NCI-H146 (cell line): ENCODE measurements at regions not wholly inside any gene's neighbourhood (a gene's known extent, or its start where the extent isn't known, plus 50 kb on each side); places are given as distances from the start of the nearest gene placed in this dataset.

Experiments used
- DNase-seq: peaks from one replicate; lab custom pipeline; 2025; lab: John Stamatoyannopoulos, UW

DNA sequence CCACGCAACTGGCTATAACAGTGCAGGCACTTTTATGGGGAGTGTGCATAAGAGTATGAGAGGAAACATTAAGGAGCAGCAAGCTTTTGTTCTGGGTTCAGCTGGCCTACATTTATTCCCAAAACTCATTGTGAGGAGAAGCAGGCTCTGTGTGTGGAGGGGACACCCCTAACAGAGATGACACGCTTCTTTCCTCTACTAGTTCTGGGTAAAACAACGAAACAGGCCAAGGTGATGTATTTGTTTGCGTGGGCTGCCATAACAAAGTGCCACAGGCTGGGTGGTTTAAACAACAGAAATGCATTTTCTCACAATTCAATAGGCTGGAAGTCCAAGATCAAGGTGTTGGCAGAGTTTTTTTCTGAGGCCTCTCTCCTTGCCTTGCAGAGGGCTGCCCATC, 488.6 kb downstream of the MID1IP1 start:
- DNase-seq = no peak

DNA sequence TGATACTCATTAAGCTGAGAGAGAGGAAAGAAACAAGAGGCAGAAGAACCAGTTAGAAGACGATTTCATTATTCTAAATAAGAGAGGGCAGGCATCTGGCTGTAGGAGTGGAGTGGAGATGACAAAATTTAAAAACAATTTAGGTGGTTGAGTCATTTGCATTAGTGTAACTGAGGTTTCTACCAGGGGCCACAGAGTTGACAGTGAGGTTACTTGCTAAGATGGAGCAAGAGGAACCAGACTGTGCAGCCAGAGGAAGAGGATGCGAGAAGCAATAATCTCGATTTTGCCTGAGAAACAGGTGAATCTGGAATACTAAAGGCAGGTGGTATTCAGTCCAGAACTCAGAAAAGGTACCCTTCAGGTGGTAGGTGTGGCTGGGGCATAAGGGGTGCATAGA, 491.9 kb downstream of the MID1IP1 start:
- no peak for DNase-seq

DNA sequence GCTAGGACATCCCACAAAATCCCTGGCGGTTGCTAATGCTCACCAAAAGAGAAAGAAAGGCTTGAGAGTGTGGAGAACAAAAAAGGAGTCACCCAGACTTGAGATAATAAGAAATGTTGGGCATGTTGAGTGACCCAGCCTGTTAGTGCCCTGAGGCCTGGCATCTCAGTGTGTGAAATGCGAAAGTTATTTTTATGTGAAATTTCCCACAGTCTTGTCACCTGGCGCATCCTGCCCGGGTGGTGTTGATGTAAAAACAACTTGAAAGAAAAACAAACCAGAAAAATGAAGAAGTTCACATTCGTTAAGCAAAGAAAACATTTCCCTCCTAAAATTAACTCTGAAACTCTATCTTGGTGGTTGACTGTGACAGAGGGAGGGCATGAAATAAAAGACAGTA, 495.2 kb downstream of the MID1IP1 start:
- DNase-seq = no peak

DNA sequence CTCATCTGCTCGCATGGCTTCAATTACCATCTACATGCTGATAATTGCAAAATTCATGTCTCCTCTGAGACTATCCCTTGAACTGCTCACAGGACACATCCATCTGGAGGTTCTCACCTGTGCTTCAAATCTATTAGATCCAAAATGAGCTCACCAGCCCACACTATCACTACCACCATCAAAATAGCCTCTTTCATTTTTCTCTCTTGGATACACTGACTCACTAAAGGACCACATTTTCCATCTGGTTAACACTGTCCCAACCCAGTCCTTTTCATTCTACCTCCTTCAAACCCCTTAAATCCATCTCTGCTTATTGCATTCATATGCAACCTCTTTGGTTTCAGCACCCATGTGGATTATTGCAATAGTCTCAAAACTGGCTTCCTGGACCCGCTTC, 497.6 kb downstream of the MID1IP1 start:
- DNase-seq = no peak

DNA sequence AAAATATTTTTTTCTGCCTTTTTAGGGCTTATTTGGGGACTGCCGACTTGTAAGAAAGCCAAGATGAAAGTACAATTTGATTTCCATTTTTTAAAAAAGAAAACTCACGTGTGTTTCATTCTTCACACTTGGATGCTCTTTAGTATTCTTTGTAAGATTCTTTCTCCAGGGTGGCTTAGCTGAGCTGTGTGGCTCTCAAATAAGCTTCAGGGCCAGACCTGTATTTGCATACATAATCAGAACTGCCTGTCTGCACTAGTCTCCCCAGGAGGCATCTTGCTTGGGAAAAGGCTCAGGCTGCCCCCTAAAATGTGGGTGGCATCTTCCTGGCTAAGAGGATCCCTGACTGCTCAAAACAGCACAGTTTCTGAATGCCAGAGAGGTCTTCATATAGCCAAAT, 498.4 kb downstream of the MID1IP1 start:
- DNase-seq = no peak

DNA sequence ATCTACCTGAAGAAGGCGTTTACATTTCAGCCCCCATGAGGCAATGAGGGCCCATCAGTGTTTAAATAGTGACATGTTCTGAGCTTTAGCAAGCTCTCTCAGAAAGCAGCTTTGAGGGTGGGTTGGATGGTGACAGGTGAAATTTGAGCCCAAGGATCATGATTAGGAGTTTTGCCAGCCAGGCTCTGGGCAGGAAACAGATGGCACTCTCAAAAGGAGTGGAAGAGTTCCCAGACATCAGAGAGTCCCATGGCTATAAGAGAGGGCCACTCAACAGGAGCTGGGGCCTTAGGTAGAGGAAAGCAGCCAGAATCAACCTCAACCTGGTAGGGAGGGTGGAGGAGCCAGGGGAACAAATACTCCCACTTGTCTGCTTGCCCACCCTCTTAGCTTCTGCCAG, 499.8 kb downstream of the MID1IP1 start:
- DNase-seq = no peak

DNA sequence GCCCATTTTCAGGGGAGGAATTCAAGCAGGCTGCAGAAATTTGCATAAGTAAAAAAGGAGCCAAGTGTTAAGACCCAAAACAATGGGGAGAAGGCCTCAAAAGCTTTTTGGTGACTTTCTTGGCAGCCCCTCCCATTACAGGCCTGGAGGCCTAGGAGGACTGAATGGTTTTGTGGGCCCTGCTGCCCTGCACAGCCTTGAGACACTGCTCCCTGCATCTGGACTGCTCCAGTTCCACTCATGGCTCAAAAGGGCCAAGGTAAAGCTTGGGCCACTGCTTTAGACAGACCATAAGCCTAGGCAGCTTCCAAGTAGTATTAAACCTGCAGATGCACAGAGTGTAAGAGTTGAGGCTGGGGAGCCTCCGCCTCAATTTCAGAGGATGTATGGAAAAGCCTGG, 501.6 kb downstream of the MID1IP1 start:
- no peak for DNase-seq

DNA sequence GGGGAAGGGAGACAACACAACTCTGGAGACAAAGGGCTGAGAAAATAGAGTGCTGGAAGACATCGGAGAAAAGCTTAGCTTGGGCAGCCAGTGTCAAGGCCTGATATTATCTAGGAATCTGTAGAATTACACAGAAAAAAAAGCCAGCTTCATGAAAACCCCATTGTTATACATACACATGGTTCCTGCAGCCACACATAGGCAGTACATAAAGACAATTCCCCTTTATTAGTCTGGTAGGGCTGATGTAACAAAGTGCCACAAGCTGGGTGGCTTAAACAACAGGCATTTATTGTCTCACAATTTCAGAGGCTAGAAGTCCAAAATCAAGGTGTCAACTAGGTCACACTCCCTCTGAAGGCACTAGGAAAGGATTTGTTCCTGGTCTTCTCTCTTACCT, 503.5 kb downstream of the MID1IP1 start:
- DNase-seq = no peak

DNA sequence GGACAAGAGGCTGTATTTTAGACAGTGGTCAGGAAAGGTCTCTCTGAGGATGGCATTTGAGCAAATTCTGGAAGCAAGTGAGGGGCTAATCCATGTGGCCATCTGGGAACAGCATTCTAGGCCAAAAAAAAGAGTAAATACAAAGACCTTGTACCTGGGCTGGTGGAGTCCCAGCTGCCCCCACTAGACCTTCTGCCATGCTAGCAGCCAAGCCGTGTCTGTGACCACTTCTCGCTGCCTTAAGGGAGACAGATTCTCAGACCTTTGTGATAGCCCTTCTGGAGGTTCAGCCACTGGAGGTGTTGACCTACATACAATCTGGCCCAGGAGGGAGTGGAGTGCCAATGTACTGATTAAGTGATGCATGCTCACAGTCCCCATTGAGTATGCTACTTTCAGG, 506.2 kb downstream of the MID1IP1 start:
- no peak for DNase-seq

DNA sequence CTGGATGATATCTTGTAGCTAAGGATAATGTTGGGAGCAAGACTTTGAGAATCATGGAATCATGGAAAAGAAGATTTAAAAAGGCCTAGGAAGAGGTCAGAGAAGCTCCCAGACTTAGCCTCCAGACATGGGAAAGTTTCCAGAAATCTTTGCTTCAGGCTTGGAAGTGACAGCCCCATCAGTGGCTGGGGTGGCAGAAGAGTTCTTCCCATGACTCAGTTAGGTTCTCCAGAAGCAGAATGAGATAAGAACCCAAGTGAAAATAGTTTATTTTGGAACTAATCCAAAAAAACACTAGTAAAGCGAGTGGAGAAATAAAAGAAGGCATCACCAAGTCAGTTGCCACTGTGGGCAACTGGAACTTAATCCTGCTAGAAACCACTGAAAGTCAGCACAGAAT, 506.9 kb downstream of the MID1IP1 start:
- no peak for DNase-seq

DNA sequence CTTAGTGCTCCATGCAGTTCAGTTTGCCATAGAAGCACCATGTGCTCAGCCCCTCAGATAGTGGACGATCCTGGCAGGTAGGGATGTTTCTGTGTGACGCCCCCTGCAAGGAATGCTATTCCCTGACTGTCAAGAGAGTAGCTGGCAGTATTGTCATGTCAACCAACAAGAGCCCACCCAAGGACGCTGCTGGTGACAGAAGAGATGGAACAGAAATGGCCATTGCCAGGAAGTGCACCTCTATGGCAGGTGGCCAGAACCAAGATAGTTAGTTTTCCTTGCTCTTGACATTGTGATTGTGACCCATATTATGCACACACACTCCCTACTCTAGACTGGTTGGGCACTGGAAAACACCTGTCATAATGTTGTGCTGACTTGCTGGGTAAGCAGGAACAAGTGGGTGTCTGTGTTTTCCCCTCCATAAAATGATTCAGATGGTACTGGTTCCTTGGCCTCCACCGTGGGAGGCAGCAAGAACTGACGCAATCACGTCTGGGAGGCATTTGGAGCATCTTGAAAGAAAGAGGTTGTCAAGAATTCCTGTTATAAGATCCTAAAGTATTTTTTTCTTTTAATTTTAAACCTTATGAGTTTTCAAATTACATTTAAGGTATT, 507.9 kb downstream of the MID1IP1 start:
- DNase-seq = no peak

DNA sequence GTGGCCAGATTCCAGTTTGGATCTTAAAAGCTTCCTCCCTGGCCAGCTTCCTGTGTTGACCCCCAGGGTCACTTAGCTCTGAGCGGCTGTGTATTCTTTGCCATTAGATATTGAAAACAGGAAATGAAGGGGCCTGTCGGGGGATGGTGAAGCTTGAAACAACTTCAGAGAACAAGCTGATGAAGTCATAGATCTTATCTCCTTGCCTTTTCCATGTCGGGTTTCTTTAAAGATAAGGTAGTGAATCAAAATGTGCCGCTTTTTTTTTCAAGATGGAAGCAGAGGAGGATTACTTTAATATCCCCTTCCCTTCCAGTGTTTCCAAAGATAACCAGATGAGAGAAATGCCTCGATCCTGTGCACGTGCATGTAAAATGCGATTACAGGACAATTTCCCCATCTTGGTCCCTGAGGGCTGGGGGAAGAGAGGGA, 508.5 kb downstream of the MID1IP1 start:
- DNase-seq = no peak

DNA sequence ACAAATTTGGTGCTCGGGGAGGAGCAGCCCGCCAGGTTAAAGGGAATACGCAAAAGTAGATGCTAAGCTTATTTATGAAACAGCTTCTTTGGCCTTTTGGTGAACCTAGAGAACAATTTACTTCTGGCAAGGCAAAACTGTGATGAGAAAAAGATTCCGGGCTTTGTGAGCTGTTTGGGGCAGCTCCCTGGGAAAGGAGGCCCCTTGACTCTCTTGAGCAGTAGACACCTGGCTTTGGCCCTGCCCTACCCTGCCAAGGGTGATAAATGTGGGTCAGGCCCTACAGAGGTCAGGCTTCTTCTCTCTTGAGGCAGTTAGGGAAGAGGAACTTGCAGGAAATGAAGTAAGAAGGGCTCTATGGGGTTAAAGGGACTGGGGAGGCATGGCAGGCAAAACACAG, 509.6 kb downstream of the MID1IP1 start:
- no peak for DNase-seq

DNA sequence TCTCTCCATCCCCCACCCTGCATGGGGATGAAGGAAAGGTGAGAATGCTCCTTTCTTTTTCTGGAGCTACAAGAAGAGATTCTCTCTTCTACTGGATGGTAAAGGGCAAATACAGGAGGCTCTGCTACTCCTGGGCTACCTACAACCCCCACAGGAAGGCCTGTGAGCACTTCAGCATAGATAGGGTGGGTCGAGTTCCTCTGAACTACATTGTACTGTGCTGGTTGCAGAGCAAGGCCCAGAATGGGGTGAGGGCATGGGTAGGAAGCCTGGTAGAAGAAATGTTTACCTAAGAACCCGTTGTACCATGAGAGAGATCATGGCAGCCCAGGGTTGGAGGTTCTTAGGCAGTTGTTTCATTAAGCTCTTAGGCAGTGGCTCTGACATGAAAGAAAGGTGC, 510.4 kb downstream of the MID1IP1 start:
- no peak for DNase-seq

DNA sequence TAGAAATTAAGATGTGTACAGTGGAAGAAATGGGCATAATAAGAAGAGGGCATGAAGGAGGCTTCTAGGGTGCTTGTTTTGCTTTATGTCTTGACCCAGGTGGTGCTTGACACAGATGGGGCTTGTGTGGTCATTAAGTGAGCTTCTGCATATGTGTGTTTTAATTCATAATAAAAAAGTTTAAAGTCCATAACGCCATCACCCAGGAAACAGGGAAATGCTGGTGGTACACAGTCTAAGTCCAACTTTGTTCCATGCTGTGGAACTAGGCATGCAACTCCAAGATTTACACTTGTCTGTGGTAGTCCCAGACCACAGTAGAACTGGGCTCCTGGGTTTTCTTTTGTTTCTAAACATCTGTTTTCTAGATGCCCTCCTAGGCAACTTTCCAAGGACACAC, 511.9 kb downstream of the MID1IP1 start:
- no peak for DNase-seq

DNA sequence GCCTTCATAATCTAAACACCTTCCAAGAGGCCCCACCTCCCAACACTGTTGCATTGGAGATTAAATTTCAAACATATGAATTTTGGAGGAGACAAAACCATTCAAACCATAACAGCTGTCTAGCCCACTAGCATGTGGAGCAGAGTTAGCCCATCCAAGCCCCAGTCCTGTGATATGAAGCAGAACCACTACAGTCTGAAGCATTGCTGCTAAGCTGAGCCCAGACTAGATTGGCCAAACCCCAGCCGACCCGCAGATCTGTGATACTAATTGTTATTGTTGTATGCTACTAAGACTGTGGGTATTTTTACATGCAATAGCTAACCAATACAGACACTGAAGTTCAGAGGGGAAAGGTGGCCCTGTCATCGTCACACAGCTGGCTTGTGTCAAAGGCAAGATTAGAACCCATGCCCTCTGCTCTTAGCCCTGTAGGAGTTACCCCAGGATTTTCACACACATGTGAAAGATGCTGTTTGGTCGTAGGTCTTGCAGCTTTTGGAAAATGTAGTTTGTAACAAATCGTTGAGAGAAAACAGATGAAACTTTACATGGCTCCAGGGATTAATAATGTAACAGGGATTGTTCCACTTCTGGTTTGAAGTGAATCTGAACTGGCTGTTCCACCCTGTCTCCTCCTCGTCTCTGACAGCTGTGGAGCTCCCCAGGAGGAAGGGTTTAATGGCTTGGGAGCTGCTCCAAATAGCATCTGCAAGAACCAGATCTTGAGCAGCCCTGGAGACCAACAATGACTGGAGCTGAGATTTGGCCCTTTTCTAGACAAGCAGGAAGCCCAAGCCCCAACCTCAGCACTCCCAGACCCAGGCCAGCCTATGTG, 517.5 kb downstream of the MID1IP1 start:
- DNase-seq = no peak

DNA sequence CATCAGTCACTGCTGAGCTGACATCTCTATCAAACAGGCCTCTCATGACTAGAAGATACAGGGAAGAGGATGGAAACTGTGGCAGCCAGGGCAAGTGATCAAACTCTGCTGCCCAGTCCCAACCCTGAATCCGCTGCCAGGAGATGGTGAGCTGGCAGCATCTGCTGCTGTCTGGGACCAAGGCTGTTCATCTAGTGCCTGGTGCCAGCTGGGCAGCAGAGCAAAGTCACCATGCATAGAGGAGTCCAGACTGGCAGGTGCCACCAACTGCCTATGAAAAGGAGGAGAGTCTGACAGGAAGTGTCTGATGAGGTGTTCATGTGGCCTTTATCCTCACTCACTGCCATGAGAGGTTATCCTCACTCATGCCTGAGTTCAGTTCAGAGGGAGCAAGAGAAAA, 518.9 kb downstream of the MID1IP1 start:
- no peak for DNase-seq

DNA sequence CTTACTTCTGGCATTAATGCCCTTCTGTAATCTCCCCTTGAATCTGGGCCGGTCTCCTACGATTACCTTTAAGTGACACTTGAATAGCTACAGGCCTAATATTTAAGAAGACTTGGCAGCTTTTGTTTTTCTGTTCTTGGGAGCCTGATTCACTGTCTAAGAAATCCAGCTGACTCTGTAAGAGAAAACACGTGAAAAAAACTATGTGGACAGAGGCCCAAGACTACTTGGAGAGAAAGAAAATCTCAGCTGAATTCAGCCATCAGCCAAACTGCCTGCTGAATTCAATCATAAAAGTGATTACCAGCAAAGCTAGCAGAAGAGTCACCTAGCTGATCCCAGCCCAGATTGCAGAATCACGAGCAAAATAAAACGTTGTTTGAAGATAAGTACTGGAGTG, 521.2 kb downstream of the MID1IP1 start:
- DNase-seq = no peak

DNA sequence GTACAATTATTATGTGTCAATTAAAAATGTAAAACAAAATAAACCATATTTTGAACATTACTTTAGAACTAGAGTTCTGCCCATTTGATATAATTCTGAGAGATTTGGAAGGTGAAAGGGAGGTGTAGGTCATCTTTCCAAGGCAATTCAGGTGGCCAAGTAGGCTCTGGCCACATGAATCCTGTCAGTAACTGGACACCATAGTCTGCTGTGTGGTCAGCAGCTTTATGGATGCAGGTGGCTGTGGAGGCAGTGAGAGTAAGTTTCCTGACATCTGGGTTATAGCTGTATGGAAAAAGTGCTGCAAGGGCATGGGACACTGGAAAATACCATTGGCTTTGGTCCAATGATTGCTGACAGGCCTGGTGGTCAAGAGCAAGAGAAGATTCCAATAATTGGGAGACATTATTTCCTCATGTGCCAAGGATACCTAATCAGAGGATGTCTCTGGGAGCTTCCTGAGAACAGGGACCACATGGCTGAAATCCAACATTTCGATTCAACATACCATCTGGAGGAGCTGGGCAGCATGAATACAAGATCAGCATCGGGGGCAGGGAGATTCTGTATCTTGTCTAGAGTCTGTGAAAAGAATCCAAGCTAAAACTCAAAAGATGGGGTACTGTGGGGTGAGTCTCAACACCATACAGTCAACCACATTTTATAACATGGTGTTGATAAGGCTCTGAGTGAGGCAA, 523.1 kb downstream of the MID1IP1 start:
- DNase-seq = no peak

DNA sequence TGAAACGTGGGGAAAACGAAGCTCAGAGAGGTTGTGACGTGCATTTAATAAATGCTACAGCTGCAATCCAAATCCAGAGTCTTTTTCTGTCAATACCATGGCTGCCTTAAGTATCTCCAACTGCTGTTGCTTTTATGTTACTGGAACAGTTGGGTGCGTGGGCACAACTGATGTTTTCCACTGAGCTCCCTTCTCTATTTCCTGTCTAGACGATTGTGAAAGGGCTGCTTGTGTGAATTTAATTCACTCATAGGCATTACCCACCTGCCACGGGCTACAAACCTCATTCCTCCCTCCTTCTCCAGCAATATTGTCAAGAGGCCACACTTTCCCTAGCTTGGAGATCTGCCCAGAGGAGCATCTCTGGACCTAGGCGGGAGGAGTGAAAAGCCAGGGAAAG, 526.0 kb downstream of the MID1IP1 start:
- DNase-seq = no peak

DNA sequence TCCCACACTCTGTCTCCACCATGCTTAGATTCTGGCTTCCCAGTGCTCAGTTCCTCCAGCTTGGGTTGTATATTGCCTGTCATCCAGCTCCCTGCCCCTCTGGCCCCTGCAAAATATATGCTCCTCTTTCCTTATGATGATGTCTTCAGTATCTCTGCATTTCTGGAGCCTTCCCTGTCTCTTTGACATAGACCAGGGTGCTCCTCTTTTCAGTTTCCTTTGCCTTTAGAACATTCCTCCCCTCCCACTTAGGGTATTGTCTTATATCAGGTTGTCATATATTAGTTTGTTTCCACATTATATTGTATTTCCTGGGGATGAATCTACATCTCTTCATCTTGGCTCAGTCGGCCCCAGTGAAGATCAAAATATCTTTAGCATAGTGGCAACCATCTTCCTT, 526.4 kb downstream of the MID1IP1 start:
- DNase-seq = no peak

DNA sequence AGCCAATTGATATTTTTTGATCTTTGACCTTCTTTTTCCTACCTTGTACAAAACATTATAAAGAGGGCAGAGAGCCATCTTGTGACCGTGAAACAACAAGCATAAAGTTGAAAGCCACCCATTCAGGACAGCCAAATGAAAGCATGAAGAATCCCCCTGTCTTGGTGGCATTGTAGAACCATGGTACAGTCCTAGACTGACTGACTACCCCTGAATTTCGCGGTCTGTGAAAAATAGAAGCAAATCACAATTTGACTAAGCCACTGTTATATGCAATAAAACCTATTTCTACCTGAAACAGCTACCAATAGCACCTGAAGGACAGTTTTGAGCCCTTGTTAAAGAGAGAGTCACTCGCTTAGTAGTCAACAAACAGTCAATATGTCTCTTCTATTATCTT, 527.4 kb downstream of the MID1IP1 start:
- DNase-seq = no peak

DNA sequence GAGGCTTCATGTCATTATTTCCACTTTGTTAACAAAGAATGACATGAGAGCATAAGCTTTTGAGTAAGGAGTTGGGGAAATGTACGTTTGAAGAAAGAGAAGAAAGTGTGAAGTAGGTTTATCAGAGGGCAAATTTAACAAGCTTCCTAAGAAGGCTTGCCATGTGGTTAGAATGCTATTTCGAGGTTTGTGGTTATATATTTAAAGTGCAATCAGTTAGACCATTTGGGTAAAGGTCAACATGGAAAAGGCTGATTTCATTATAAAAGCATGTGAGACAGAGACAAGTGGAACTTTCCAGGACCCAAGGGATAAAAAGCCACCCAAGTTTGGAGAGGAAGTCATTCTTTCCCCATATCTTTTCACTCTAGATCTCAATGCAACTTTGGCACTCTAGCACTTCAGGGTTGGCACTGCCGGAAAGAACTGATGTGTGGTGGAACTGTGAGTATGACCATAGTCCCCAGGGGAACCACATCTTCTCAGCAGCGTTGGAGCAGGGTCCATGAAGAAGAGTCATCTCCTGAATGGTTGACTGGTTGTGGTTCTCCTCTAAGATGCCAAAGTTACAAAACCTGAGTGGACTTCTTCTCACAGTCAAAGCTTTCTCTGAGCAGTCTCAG, 529.9 kb downstream of the MID1IP1 start:
- no peak for DNase-seq
